ENCODE measurements at regions not wholly inside any gene's neighbourhood (a gene's known extent, or its start where the extent isn't known, plus 50 kb on each side); places are given as distances from the start of the nearest gene placed in this dataset.
"Not testable (repeated sequence)": the region's sequence is repeated elsewhere in the genome, so short reads cannot be mapped to it uniquely, and the experiment has no call there.

GRCh38 chr11:116044520-116044919 is 540.3 kb upstream of the CADM1 start:
- in situ Hi-C loops (cut with HindIII; ENCODE audit: low sequenced_read_pairs) = no loop called here

DNA sequence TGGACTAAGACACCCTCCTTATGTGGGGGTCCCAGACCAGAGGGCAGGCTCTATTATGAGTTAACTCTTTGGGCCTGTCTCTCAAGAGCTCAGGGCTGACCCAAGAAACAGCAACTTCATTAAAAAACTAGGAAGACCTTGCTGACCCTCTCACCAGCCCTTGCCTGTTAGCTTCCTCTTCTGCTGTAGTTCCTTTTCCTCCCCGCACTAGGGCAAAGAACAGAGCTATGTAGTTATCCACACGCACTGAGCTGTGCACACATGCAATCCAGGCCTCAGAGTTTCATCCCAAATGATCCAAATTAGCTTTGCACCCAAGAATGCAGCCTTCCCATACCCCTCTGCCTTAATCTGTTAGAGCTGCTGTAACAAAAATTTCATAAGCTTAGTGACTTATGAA is 539.6 kb upstream of the CADM1 start:
- in situ Hi-C loops (cut with HindIII; ENCODE audit: low sequenced_read_pairs) = no loop called here

GRCh38 chr11:116043059-116043458 is 538.8 kb upstream of the CADM1 start:
- in situ Hi-C loops (cut with HindIII; ENCODE audit: low sequenced_read_pairs) = not testable (repeated sequence)

DNA sequence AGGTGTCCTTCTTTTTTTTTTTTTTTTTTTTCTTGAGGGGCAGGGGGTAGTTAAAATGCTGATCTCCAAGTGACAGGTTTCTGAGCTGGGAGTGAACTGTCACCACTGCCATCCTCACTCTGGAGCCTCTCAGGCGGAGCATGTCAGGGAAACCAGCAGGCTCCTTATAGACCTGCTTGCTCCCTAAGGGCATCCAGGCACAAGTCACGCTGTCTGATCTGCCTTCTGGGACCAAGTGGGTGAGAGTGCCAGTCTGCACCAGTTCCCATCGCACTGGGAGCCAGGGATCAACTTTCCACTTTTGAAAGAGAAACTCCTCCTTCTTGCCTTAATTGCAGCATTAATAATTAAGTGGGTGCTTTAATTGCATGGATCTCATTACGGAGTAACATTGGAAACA is 537.9 kb upstream of the CADM1 start:
- in situ Hi-C loops (cut with HindIII; ENCODE audit: low sequenced_read_pairs) = no loop called here

DNA sequence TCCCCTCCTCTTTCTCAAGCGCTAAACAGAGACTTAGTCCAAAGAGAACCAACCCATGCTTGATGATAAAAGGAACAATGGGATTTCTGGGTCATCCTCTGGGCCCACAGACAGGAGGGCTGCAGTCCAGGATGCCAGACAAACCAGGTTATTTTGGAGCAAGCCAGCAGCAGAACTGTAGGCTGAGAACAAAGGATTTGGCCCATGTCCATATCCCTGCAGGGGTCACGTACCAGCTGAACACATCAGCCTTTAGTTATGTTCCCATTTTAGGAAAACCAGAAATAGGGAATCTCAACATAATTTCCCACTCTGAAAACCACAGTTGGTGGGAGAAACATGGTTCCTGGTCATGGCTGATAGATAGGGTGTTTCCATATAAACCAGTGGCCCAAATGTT is 533.6 kb upstream of the CADM1 start:
- in situ Hi-C loops (cut with HindIII; ENCODE audit: low sequenced_read_pairs) = loop anchor here (5.0 kb wide), 1 partner anchor 56 kb away; no protein-coding TSS in a partner anchor

- in situ Hi-C loops (cut with HindIII; ENCODE audit: low sequenced_read_pairs) = loop anchor here (5.0 kb wide), 1 partner anchor 54 kb away; no protein-coding TSS in a partner anchor
These were observed 531.8 kb upstream of the CADM1 start for GRCh38 chr11:116035977-116036376.

GRCh38 chr11:116033931-116034553 is 529.8 kb upstream of the CADM1 start:
- in situ Hi-C loops (cut with HindIII; ENCODE audit: low sequenced_read_pairs) = no loop called here

DNA sequence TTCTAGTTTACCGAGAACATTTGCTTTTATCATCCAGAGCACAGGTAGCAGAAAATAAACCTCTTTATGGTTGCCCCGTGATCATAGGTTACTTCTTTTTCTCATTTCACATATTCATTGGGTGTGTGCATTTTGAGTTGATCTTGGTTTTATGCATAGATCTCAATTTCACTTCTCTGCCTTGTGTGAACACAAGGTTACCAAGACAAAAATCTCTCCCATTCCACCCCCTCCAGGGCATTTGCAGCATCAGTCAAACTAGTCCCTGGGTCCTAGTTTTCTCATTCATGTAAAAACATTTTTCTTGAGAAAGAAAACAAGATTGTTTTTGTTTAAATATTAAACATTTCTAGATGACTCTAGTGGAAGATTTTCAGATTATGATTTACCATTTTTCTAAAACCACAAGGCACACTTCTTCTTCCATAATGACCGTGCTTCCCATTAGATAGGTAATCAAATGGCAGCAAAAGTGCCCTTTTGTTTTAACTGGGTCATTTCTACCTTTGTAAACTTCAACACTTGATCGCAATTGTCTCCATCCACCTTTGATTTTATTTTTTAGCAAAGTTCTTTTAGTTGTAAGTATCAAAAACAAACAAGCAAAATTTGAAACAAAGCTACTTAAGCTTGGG is 526.6 kb upstream of the CADM1 start:
- in situ Hi-C loops (cut with HindIII; ENCODE audit: low sequenced_read_pairs) = no loop called here

- in situ Hi-C loops (cut with HindIII; ENCODE audit: low sequenced_read_pairs) = not testable (repeated sequence)
These were observed 524.3 kb upstream of the CADM1 start for GRCh38 chr11:116028506-116028905.

DNA sequence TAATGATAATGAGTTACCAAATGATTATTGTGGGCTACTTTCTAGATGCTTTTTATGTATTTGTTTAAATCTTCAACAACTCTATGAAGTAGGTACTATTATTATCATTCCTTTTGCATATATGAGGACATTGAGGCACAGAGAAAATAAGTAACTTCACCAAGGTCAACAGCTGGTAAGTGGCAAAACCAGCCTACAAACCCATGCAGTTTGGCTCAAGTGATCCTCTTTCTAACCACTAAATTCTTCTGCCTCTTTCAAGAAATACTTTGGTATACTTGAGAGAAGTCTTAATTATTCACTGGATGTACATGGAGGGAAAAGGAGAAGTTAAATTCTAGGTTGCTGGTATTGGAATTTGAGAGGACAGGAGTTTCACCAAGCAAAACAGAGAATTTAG is 495.2 kb upstream of the CADM1 start:
- in situ Hi-C loops (cut with HindIII; ENCODE audit: low sequenced_read_pairs) = no loop called here

DNA sequence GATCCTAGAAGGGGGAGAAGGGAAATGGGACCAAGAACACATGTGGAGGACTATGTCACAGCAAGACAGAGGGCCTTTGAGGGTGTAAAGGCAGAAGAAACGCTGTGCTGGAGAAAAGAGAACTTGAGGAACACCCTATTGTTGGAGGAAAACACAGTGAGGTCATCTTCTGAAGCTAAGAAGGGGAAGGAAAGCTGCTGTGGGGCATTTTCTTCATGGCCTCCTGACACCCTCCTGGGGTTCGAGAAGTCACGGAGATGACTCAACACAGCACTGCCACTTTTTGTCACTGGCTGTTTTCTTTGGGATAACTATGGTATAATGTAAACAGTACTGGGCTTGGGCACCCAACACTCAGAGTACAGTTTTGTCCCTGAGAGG is 492.6 kb upstream of the CADM1 start:
- in situ Hi-C loops (cut with HindIII; ENCODE audit: low sequenced_read_pairs) = no loop called here

DNA sequence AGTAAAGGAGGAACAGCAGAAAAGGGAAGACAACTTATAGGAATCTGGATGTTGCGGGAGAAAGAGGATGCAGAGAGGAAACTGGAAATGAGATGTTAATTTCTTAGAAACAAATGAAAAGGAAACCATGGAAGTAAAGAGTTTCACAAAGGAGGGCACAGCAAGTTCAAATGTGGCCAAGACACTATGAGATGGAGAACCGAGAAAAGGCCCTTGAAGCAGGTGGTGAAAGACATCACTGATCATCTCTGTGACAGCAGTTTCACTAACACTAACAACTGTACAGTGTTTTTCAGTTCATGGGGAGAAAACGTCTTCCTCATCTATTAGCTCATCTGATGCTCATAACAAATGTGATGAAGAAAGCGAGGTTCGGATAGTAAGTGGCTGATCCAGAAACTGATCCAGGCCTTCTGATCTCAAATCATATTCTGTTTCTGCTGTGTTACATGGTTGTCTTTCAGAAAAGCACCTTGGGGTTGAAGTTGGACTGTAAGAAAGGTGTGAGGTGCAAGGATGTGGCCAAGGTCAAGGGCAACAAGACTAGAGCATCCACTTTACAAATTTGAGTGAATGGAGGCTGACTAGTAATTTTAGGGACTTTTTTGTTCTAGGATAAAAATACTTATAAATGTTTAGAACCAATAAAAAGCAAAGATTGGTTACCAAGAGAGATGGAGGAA is 492.1 kb upstream of the CADM1 start:
- in situ Hi-C loops (cut with HindIII; ENCODE audit: low sequenced_read_pairs) = no loop called here

GRCh38 chr11:115993590-115993989 is 489.4 kb upstream of the CADM1 start:
- in situ Hi-C loops (cut with HindIII; ENCODE audit: low sequenced_read_pairs) = no loop called here

GRCh38 chr11:115990004-115990447 is 485.8 kb upstream of the CADM1 start:
- in situ Hi-C loops (cut with HindIII; ENCODE audit: low sequenced_read_pairs) = no loop called here

DNA sequence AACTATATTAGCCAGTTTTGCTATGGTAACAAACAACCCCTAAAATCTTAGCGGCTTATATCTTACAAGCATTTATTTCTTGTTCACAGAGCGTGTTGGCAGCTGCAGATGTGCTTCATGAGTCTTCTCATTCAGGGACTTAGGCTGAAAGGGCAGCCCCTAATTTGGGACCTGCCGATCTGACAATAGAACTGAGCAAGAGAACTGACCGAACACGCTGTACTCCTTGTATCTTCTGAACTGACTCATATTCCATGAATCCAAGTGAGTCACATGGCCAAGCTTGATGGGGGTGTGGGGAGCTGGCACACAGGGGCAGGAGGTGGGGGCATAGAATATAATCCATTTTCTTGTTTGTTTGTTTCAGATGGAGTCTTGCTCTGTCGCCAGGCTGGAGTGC is 481.7 kb upstream of the CADM1 start:
- in situ Hi-C loops (cut with HindIII; ENCODE audit: low sequenced_read_pairs) = no loop called here

- in situ Hi-C loops (cut with HindIII; ENCODE audit: low sequenced_read_pairs) = loop anchor here (5.0 kb wide), 1 partner anchor 53 kb away; no protein-coding TSS in a partner anchor
These were observed 480.0 kb upstream of the CADM1 start for GRCh38 chr11:115984228-115984627.

GRCh38 chr11:115982666-115983065 is 478.5 kb upstream of the CADM1 start:
- in situ Hi-C loops (cut with HindIII; ENCODE audit: low sequenced_read_pairs) = loop anchor here (5.0 kb wide), 1 partner anchor 55 kb away; no protein-coding TSS in a partner anchor

GRCh38 chr11:115981814-115982471 is 477.7 kb upstream of the CADM1 start:
- in situ Hi-C loops (cut with HindIII; ENCODE audit: low sequenced_read_pairs) = loop anchor here (5.0 kb wide), 1 partner anchor 55 kb away; no protein-coding TSS in a partner anchor

- in situ Hi-C loops (cut with HindIII; ENCODE audit: low sequenced_read_pairs) = loop anchor here (5.0 kb wide), 1 partner anchor 56 kb away; no protein-coding TSS in a partner anchor
These were observed 476.9 kb upstream of the CADM1 start for GRCh38 chr11:115981104-115981481.

DNA sequence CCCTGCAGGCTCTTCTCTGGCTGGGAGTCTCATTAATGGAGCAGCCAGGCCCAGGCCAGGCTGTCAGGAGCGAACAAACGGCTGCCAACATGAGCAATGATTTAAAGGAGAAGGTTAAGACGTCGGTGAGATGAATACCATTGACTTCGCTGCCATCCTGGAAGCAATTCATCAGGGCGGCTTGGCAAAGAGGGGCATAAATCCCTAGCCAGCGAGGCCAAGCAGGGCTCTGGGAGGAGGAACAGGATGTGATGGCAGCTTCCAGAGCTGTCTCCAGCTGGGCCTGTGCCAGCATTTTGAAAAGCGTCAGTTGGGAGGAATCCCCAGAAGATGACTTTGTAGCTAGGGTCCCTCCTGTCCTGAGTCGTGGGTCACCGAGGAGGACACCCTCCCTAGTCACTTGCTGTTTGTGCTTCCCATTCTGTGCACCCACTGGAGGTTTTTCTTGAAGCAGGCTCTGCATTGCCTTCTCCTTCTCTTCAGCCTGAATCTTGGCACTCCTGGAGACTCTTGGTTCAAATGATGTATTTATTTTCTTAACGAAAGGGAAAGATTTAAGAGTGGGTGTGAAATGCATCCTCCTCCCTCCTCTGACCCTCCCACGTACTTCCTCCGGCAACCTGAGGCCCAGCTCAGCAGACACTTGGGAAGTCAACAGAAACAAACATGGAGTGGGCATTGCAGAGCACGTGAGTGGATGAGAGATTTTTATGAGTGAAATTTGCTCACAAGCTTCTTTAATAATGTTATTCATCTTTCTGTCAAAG is 476.3 kb upstream of the CADM1 start:
- in situ Hi-C loops (cut with HindIII; ENCODE audit: low sequenced_read_pairs) = loop anchor here (5.0 kb wide), 1 partner anchor 57 kb away; no protein-coding TSS in a partner anchor

DNA sequence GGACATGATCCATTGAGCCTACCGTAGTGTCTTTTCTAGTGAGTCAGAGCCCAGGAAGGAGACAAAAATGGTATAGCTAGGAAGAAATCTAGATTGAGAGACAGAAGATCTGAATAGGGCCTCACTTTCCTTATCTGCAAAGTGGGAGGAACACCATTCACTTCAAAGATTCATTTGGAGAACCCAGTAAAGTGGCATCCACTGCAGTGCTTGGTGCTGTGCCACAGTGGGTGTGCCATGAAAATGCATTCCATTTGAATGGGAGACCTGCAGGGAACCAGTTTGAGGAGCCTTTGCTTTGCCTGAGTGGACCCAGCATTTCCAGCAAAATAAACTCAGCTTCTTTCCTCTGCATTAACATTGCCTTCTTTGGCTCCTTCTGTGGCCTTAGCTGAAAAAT is 470.5 kb upstream of the CADM1 start:
- in situ Hi-C loops (cut with HindIII; ENCODE audit: low sequenced_read_pairs) = no loop called here

Measured in endothelial cell of hepatic sinusoid (primary cell).